Esophagus muscularis mucosa (tissue), 4 donors: ENCODE measurements at regions not wholly inside any gene's neighbourhood (a gene's known extent, or its start where the extent isn't known, plus 50 kb on each side); places are given as distances from the start of the nearest gene placed in this dataset.

ENCODE experiments used
- DNase-seq: peaks from one replicate; pipeline ENCODE4 v3.0.0-alpha.2; 2017; ENCODE audit errors: extremely low spot score
- H3K27ac ChIP-seq, 4 donors: fragments of 200-600 bp; sonication (generic); replicated peaks in 1 of 4; 1 replicate in 3 of 4; 2 replicates in 1 of 4; pipeline ENCODE4 v1.5.1; 2016 to 2019; ENCODE audit warnings: mild to moderate bottlenecking in 1 of 4
- H3K27me3 ChIP-seq, 4 donors: fragments of 200-600 bp; sonication (generic); one replicate each; pipeline versions ENCODE4 v1.5.1 to v1.6.0; 2016 to 2019
- H3K36me3 ChIP-seq, 4 donors: fragments of 200-600 bp; sonication (generic); one replicate each; pipeline ENCODE4 v1.5.1; 2016 to 2019
- H3K4me1 ChIP-seq, 4 donors: fragments of 200-600 bp; sonication (generic); one replicate each; pipeline ENCODE4 v1.5.1; 2016 to 2019
- H3K4me3 ChIP-seq, 4 donors: fragments of 200-600 bp; sonication (generic); 1 replicate in 2 of 4; 2 replicates in 2 of 4; pipeline ENCODE4 v1.5.1; 2016 to 2019; ENCODE audit warnings: mild to moderate bottlenecking in 4 of 4, moderate library complexity in 1 of 4
- H3K9me3 ChIP-seq, 4 donors: fragments of 200-600 bp; sonication (generic); 1 replicate in 3 of 4; 2 replicates in 1 of 4; pipeline ENCODE4 v1.5.1; 2016 to 2019
- EP300 ChIP-seq: sonication (generic); formaldehyde crosslinking; IDR thresholded peaks from one replicate; pipeline ENCODE4 v1.6.1; 2017; ENCODE audit warnings: antibody characterized with exemption
- POLR2A ChIP-seq: fragments of 450-650 bp; IDR thresholded peaks from one replicate; pipeline ENCODE4 v1.6.1; 2017; ENCODE audit warnings: antibody characterized with exemption, moderate library complexity, mild to moderate bottlenecking, low read depth
- POLR2AphosphoS5 ChIP-seq, 2 donors: sonication (generic); formaldehyde crosslinking; IDR thresholded peaks; one replicate each; pipeline ENCODE4 v1.6.1; 2017; ENCODE audit warnings: antibody characterized with exemption in 2 of 2
- WGBS: methylation state at CpG from one replicate; pipeline ENCODE4 v1.1.5; 2018; 5-methylcytosine and 5-hydroxymethylcytosine counted together
- intact Hi-C: fragments of 100-400 bp; cut with DNase I; formaldehyde crosslinking; loops from one replicate; pipeline ENCODE4 v1.15.1; 2023
- TF ChIP-seq, protein P1 (sequence below), 3 experiments: fragments of 200-600 bp in 2 of 3; fragments of 450-650 bp in 1 of 3; sonication (generic) in 2 of 3; IDR thresholded peaks; one replicate each; pipeline ENCODE4 v1.5.1; 2017 to 2019; ENCODE audit warnings: antibody characterized with exemption in 3 of 3, mild to moderate bottlenecking in 2 of 3, moderate library complexity in 1 of 3

- Histone ChIP-seq H3K27me3 (peaks cover 0 to 20% (median 0%) of the 10 kb centered on the region in 4 donors), H3K36me3 (no peaks in the 10 kb centered on the region), H3K4me1 (no peaks in the 10 kb centered on the region), H3K9me3 (peaks cover 0 to 1% (median under 1%) of the 10 kb centered on the region in 4 donors), H3K4me3 (no peak overlapping the region), H3K27ac (no peak overlapping the region)
- intact Hi-C loops: no loop called here
- WGBS: 78% methylated on average over 10 of the region's 22 CpGs
- DNase-seq: peak; percentile 42
- TF ChIP-seq POLR2A: no peak
- TF ChIP-seq POLR2AphosphoS5 (IDR thresholded peaks at IDR 0.05): no peak
- TF ChIP-seq, protein P1, sequence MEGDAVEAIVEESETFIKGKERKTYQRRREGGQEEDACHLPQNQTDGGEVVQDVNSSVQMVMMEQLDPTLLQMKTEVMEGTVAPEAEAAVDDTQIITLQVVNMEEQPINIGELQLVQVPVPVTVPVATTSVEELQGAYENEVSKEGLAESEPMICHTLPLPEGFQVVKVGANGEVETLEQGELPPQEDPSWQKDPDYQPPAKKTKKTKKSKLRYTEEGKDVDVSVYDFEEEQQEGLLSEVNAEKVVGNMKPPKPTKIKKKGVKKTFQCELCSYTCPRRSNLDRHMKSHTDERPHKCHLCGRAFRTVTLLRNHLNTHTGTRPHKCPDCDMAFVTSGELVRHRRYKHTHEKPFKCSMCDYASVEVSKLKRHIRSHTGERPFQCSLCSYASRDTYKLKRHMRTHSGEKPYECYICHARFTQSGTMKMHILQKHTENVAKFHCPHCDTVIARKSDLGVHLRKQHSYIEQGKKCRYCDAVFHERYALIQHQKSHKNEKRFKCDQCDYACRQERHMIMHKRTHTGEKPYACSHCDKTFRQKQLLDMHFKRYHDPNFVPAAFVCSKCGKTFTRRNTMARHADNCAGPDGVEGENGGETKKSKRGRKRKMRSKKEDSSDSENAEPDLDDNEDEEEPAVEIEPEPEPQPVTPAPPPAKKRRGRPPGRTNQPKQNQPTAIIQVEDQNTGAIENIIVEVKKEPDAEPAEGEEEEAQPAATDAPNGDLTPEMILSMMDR (IDR thresholded peaks at IDR 0.05): no peak
- no peak for TF ChIP-seq EP300
These were observed 120.7 kb upstream of the MVB12B start for GRCh38 chr9:126205845-126206498.

DNA sequence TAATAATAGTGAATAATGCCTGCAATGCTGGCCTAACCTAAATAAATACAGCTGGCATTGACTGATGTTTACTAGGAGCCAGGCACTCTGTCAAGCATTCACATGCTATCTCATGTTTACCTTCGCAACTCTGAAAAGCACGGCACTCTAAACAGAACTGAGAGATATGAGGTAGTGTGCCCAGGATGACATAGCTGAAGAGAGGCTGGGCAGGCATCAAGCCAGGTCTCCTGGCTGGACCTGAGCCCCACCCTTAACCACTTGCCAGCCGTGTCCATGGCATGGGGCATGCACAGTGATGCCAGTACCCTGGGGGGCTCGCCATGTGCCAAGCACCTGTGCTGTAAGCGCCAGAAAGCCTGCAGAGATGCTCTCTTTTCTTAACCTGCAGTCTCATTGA lies 119.4 kb upstream of the MVB12B start:
- intact Hi-C loops: no loop called here
- Histone ChIP-seq H3K36me3 (no peaks in the 10 kb centered on the region), H3K4me3 (no peak overlapping the region), H3K27ac (no peak overlapping the region), H3K9me3 (peaks cover 0 to 4% (median 1%) of the 10 kb centered on the region in 4 donors), H3K27me3 (peaks cover 0 to 20% (median 0%) of the 10 kb centered on the region in 4 donors), H3K4me1 (no peaks in the 10 kb centered on the region)
- 86% methylated on average over 5 of the region's 5 CpGs for WGBS
- TF ChIP-seq EP300: no peak
- TF ChIP-seq, protein P1 (IDR thresholded peaks at IDR 0.05): no peak
- TF ChIP-seq POLR2A: no peak
- TF ChIP-seq POLR2AphosphoS5 (IDR thresholded peaks at IDR 0.05): no peak
- DNase-seq: peak; percentile 64

DNA sequence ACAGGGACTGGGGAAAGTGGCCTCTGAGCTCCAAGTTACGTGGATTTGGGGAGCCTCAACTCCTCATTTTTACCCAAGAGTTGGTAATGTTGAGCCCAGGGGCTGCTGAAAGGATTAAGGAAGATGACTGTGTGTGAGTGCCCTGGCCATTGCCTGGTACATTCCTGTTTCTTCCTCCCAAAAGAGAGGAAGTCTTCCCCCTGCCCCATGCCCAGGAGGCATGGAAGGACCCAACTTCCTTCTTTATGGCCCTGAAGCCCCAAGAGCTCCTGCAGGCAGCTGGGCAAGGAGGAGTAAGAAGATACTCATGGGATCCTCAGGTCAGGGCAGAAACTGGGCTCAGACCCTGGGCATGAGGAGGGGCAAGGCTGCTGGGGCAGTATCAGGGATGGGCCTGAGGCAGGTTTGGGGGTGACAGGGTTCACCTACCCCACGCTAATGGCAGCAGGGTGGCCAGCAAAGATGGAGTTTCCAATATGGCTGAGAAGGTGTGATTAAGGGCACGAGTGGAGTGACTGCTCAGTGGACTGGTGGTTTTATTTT lies 118.3 kb upstream of the MVB12B start:
- peaks cover 0 to 20% (median 0%) of the 10 kb centered on the region in 4 donors for H3K27me3 ChIP-seq
- no peaks in the 10 kb centered on the region for H3K4me1 ChIP-seq
- WGBS: 79% methylated on average over 3 of the region's 3 CpGs
- peak; percentile 82 for DNase-seq
- intact Hi-C loops: no loop called here
- peaks cover 0 to 14% (median 12%) of the 10 kb centered on the region in 4 donors for H3K9me3 ChIP-seq
- H3K4me3 ChIP-seq: no peak overlapping the region
- TF ChIP-seq POLR2A (no peak), POLR2AphosphoS5 (IDR thresholded peaks at IDR 0.05) (no peak), EP300 (no peak)
- TF ChIP-seq, protein P1 (IDR thresholded peaks at IDR 0.05): no peak
- no peak overlapping the region for H3K27ac ChIP-seq
- no peaks in the 10 kb centered on the region for H3K36me3 ChIP-seq

DNA sequence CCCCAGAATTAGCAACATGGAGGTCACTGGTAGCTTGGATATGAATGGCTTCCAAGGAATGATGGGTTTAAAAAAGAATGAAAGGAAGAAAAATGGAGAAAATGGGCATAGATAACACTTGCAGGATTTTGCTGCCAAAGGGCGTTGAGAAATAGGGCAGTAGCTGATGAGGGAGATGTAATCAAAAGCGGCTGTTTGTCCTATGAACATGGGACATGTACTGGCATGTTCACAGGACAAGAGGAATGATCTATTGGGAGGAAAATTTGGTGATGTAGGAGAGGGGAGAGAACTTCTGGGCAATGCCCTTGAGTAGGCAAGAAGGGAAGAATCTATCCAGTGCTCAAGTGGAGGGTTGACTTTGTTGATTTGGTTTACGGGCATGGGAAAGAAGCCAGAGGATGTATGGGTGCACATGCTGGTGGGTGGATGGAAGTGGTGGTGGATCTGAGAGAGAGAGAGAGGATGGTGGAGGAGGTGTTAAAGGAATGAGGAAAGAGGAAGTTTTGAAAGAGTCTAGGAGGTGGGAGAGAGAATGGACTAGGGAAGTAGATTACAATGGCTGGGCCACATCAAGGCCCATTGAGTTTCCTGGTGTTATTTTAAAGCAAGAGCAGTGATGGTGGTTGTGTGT lies 115.1 kb upstream of the MVB12B start:
- peak; percentile 50 for DNase-seq
- H3K27me3 ChIP-seq: peaks cover 0 to 8% (median 0%) of the 10 kb centered on the region in 4 donors
- H3K4me3 ChIP-seq: no peak overlapping the region
- H3K27ac ChIP-seq: no peak overlapping the region
- no peaks in the 10 kb centered on the region for H3K36me3 ChIP-seq
- H3K4me1 ChIP-seq: no peaks in the 10 kb centered on the region
- 86% methylated on average over 3 of the region's 3 CpGs for WGBS
- intact Hi-C loops: no loop called here
- no peak for TF ChIP-seq POLR2A
- peaks cover 0 to 24% (median 21%) of the 10 kb centered on the region in 4 donors for H3K9me3 ChIP-seq

- H3K9me3 ChIP-seq: peaks cover 0 to 25% (median 21%) of the 10 kb centered on the region in 4 donors
- H3K36me3 ChIP-seq: no peaks in the 10 kb centered on the region
- no peak for TF ChIP-seq POLR2A
- TF ChIP-seq POLR2AphosphoS5 (IDR thresholded peaks at IDR 0.05): no peak
- TF ChIP-seq, protein P1 (IDR thresholded peaks at IDR 0.05): no peak
- TF ChIP-seq EP300: no peak
- 90% methylated on average over 4 of the region's 4 CpGs for WGBS
- peaks cover 0 to 16% (median 0%) of the 10 kb centered on the region in 4 donors for H3K27me3 ChIP-seq
- no peak overlapping the region for H3K4me3 ChIP-seq
- H3K27ac ChIP-seq: no peak overlapping the region
- no peak for DNase-seq
- H3K4me1 ChIP-seq: no peaks in the 10 kb centered on the region
- intact Hi-C loops: no loop called here
These were observed 111.1 kb upstream of the MVB12B start for GRCh38 chr9:126215486-126215885.
